Immature natural killer cell (primary cell): ENCODE measurements at regions not wholly inside any gene's neighbourhood (a gene's known extent, or its start where the extent isn't known, plus 50 kb on each side); places are given as distances from the start of the nearest gene placed in this dataset.

Experiments used
- DNase-seq, 3 donors: peaks; one replicate each; pipeline ENCODE4 v3.0.0; 2022; ENCODE audit warnings: mixed read lengths in 1 of 3
- H3K27ac Mint-ChIP-seq, 6 donors: one replicate each; pipeline ENCODE4 v1.8.0; 2020; ENCODE audit warnings: mixed read lengths in 6 of 6, mild to moderate bottlenecking in 5 of 6, inconsistent platforms in 4 of 6, moderate library complexity in 3 of 6
- H3K27me3 Mint-ChIP-seq, 3 donors: one replicate each; pipeline ENCODE4 v1.8.0; 2020 to 2021; ENCODE audit warnings: low read depth in 3 of 3, mild to moderate bottlenecking in 3 of 3, mixed read lengths in 3 of 3, moderate library complexity in 3 of 3, inconsistent platforms in 1 of 3
- H3K36me3 Mint-ChIP-seq, 3 donors: one replicate each; pipeline ENCODE4 v1.8.0; 2020; ENCODE audit warnings: mixed read lengths in 3 of 3, inconsistent platforms in 2 of 3, mild to moderate bottlenecking in 2 of 3
- H3K4me1 Mint-ChIP-seq, 2 donors: one replicate each; pipeline ENCODE4 v1.8.0; 2020; ENCODE audit warnings: inconsistent platforms in 2 of 2, mild to moderate bottlenecking in 2 of 2, mixed read lengths in 2 of 2, moderate library complexity in 1 of 2
- H3K4me3 Mint-ChIP-seq, 5 donors: one replicate each; pipeline ENCODE4 v1.8.0; 2020; ENCODE audit warnings: mild to moderate bottlenecking in 5 of 5, mixed read lengths in 5 of 5, inconsistent platforms in 3 of 5, moderate library complexity in 3 of 5
- H3K9me3 Mint-ChIP-seq, 6 donors: one replicate each; pipeline ENCODE4 v1.8.0; 2020; ENCODE audit warnings: mild to moderate bottlenecking in 6 of 6, mixed read lengths in 6 of 6, inconsistent platforms in 4 of 6, moderate library complexity in 3 of 6

DNA sequence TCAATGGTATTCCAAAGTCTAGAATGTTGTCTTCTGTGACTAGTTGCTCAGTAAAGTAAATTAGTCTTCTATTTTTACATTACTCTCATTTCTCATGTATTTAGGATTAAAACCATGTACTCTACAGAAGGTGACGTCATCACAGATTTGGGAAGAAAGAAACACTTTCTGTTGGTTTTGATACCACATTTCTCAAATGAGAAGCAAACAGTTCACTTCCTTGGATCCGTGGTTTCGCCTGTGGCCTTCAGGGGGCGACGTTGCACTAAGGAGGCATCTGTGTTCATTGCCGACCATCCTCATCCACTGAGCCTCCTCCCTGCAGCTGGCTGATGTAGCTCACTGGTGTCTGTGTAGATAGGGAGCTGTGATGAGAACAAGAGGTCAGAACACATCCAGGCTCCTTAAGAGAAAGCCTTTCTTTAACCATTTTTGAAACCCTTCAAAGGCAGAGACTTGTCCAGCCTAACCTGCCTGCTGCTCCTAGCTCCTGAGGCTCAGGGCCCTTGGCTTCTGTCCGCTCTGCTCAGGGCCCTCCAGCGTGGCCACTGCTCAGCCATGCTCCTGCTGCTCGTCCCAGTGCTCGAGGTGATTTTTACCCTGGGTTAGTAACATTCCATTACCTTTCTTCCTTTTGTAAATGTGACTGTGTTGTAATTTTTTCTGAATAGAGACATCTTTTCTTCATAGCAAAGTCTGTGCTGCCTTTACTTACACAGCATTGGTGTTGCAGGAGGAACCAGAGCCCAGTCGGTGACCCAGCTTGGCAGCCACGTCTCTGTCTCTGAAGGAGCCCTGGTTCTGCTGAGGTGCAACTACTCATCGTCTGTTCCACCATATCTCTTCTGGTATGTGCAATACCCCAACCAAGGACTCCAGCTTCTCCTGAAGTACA, 220.6 kb upstream of the OR4E1 start:
- DNase-seq = peak; percentile 25 to 42 (median 28)
- Mint-ChIP-seq H3K27ac (no peak overlapping the region), H3K4me1 (peaks cover 10 to 15% of the 10 kb centered on the region in 2 donors), H3K9me3 (no peaks in the 10 kb centered on the region), H3K27me3 (peaks cover 0 to 5% (median 3%) of the 10 kb centered on the region in 3 donors), H3K4me3 (no peak overlapping the region), H3K36me3 (no peaks in the 10 kb centered on the region)

- Mint-ChIP-seq H3K27me3 (peaks cover 2 to 8% (median 6%) of the 10 kb centered on the region in 3 donors), H3K4me1 (peaks cover 30 to 32% of the 10 kb centered on the region in 2 donors), H3K27ac (no peak overlapping the region), H3K9me3 (no peaks in the 10 kb centered on the region), H3K4me3 (no peak overlapping the region), H3K36me3 (no peaks in the 10 kb centered on the region)
- DNase-seq = no peak
Measured at GRCh38 chr14:21891921-21892320, 218.3 kb upstream of the OR4E1 start.

DNA sequence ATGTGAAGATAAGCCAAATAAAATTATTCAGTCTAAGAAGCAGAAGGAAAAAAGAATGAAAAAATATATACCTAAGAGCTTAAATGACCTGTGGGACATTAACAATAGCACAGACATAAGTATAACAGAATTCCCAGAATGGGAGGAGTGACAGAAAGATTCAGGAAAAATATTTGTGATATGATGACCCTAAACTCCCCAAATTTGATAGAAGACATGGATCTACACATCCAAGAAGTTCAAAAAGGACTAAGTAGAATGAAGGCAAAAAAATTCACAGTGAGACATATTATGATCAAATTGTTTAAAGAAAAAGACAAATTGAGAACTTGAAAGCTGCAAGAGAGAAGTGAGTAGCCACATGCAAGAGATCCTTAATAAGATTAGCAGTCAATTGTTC, 211.4 kb upstream of the OR4E1 start:
- Mint-ChIP-seq H3K36me3 (peaks cover 0 to 4% (median 0%) of the 10 kb centered on the region in 3 donors), H3K4me3 (no peak overlapping the region), H3K27ac (peak overlapping the region in 5 of 6 donors; percentile 14 to 53 (median 39)), H3K27me3 (peaks cover 3 to 5% (median 4%) of the 10 kb centered on the region in 3 donors), H3K4me1 (peaks cover 46 to 57% of the 10 kb centered on the region in 2 donors), H3K9me3 (peaks cover 0 to 8% (median 5%) of the 10 kb centered on the region in 6 donors)
- no peak for DNase-seq

DNA sequence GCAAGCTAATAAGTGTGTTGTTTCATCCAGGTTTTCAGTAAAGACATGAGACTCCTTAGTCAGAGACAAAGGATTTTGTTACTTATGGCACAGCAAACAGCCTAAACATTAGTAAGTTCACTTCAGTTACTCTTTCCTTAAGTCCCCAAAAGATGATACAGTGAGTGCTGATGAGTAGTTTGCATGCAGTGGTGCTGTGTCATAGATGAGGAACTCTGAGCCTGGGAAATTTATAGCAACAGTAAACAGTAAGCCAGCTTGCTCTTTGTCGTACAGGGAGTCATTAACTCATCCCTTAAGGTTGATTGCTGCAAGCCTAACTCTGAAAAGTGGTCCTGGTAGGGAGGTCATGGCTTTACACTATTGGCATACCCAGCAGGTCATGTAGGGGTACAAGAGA, 208.6 kb upstream of the OR4E1 start:
- Mint-ChIP-seq H3K27me3 (peaks cover 0 to 3% (median 0%) of the 10 kb centered on the region in 3 donors), H3K4me3 (no peak overlapping the region), H3K27ac (no peak overlapping the region), H3K4me1 (peaks cover 31 to 49% of the 10 kb centered on the region in 2 donors), H3K9me3 (peaks cover 0 to 8% (median 5%) of the 10 kb centered on the region in 6 donors), H3K36me3 (peaks cover 0 to 5% (median 4%) of the 10 kb centered on the region in 3 donors)
- no peak for DNase-seq

DNA sequence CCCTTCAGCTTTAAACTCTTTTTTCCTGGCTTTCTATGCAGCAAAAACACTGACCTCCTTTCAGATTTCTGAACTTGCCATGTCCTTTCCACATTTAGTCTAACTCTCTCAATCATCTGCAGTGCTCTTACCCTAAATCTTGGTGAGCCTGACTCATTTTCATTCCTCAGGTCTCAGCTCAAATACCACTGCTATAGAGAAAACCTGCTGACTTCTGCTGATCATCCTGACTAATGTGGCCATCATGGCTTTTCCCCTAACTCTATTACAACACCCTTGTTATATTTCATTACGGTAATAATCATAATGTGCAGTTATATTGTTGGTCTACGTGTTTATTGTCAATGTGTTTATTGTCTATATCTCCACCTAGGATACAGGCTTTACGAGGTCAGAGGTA, 207.3 kb upstream of the OR4E1 start:
- peaks cover 2 to 5% (median 4%) of the 10 kb centered on the region in 3 donors for H3K36me3 Mint-ChIP-seq
- peaks cover 0 to 8% (median 5%) of the 10 kb centered on the region in 6 donors for H3K9me3 Mint-ChIP-seq
- DNase-seq = no peak
- peaks cover 0 to 3% (median 0%) of the 10 kb centered on the region in 3 donors for H3K27me3 Mint-ChIP-seq
- peaks cover 36 to 58% of the 10 kb centered on the region in 2 donors for H3K4me1 Mint-ChIP-seq
- no peak overlapping the region for H3K4me3 Mint-ChIP-seq
- no peak overlapping the region for H3K27ac Mint-ChIP-seq

DNA sequence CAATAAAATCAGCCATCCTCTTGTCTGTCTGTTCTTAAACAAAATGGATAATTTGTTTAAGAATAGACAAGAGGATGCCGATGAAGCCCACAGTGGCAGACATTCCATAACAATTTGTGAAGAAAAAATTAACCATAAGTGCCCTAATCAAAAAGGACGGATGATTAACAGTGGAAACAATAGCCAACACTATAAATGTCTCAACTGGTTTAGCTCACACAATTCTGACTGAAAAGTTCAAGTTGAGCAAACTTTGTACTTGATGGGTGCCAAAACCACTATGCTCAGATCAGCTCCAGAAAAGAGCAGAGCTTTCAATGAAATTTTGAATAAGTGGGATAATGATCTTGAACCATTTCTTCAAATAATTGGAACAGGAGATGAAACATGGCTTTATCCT, 202.2 kb upstream of the OR4E1 start:
- peaks cover 56 to 77% of the 10 kb centered on the region in 2 donors for H3K4me1 Mint-ChIP-seq
- peak overlapping the region; percentile 50 to 90 (median 85) for H3K4me3 Mint-ChIP-seq
- H3K27me3 Mint-ChIP-seq = no peaks in the 10 kb centered on the region
- no peak for DNase-seq
- H3K36me3 Mint-ChIP-seq = peaks cover 0 to 10% (median 3%) of the 10 kb centered on the region in 3 donors
- no peaks in the 10 kb centered on the region for H3K9me3 Mint-ChIP-seq
- peak overlapping the region; percentile 81 to 97 (median 86) for H3K27ac Mint-ChIP-seq

- H3K27ac Mint-ChIP-seq = peak overlapping the region; percentile 81 to 97 (median 86)
- H3K4me3 Mint-ChIP-seq = peak overlapping the region; percentile 50 to 90 (median 85)
- DNase-seq = no peak
- peaks cover 4 to 10% (median 8%) of the 10 kb centered on the region in 3 donors for H3K36me3 Mint-ChIP-seq
- peaks cover 59 to 83% of the 10 kb centered on the region in 2 donors for H3K4me1 Mint-ChIP-seq
- H3K27me3 Mint-ChIP-seq = no peaks in the 10 kb centered on the region
- H3K9me3 Mint-ChIP-seq = peaks cover 0 to 5% (median 2%) of the 10 kb centered on the region in 6 donors
Measured at GRCh38 chr14:21874946-21875345, 201.3 kb upstream of the OR4E1 start.

DNA sequence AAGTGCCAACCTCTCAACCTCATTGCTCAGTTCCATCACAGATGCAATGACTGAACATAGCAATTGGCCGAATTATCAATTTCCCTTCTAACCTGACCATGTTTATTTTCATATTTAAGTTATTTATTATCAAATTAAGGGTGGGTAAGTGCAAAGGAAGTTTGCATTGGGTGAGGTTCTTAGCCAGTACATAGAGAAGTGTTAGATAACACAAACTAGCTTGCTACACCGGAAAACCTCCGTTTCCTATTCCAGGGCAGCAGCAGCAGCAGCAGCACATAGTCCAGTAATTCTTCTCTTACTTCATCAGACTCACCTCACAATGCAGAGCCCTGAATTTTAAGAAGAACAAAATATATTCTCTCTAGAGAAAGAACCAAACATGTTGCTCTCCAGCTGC, 200.5 kb upstream of the OR4E1 start:
- peaks cover 59 to 87% of the 10 kb centered on the region in 2 donors for H3K4me1 Mint-ChIP-seq
- peak overlapping the region; percentile 50 to 90 (median 85) for H3K4me3 Mint-ChIP-seq
- H3K36me3 Mint-ChIP-seq = peaks cover 4 to 10% (median 8%) of the 10 kb centered on the region in 3 donors
- peak overlapping the region; percentile 81 to 97 (median 86) for H3K27ac Mint-ChIP-seq
- peak; percentile 36 to 52 (median 47) for DNase-seq
- peaks cover 0 to 6% (median 2%) of the 10 kb centered on the region in 6 donors for H3K9me3 Mint-ChIP-seq
- H3K27me3 Mint-ChIP-seq = no peaks in the 10 kb centered on the region

- Mint-ChIP-seq H3K9me3 (peaks cover 0 to 6% (median 2%) of the 10 kb centered on the region in 6 donors), H3K4me1 (peaks cover 28 to 50% of the 10 kb centered on the region in 2 donors), H3K36me3 (peaks cover 4 to 5% (median 4%) of the 10 kb centered on the region in 3 donors), H3K4me3 (no peak overlapping the region), H3K27ac (no peak overlapping the region), H3K27me3 (no peaks in the 10 kb centered on the region)
- peak; percentile 51 to 58 (median 57) for DNase-seq
Measured at GRCh38 chr14:21868442-21869046, 194.9 kb upstream of the OR4E1 start.

- Mint-ChIP-seq H3K36me3 (peaks cover 0 to 4% (median 4%) of the 10 kb centered on the region in 3 donors), H3K4me1 (peaks cover 18 to 40% of the 10 kb centered on the region in 2 donors), H3K9me3 (peaks cover 0 to 6% (median 2%) of the 10 kb centered on the region in 6 donors), H3K4me3 (no peak overlapping the region), H3K27ac (no peak overlapping the region), H3K27me3 (peaks cover 0 to 3% (median 0%) of the 10 kb centered on the region in 3 donors)
- no peak for DNase-seq
Measured at GRCh38 chr14:21867541-21867940, 193.9 kb upstream of the OR4E1 start.

GRCh38 chr14:21866479-21866878, 192.9 kb upstream of the OR4E1 start:
- H3K9me3 Mint-ChIP-seq = peaks cover 0 to 6% (median 2%) of the 10 kb centered on the region in 6 donors
- DNase-seq = no peak
- no peak overlapping the region for H3K4me3 Mint-ChIP-seq
- H3K36me3 Mint-ChIP-seq = peaks cover 0 to 4% (median 4%) of the 10 kb centered on the region in 3 donors
- no peak overlapping the region for H3K27ac Mint-ChIP-seq
- H3K4me1 Mint-ChIP-seq = peaks cover 11 to 29% of the 10 kb centered on the region in 2 donors
- peaks cover 0 to 3% (median 1%) of the 10 kb centered on the region in 3 donors for H3K27me3 Mint-ChIP-seq

DNA sequence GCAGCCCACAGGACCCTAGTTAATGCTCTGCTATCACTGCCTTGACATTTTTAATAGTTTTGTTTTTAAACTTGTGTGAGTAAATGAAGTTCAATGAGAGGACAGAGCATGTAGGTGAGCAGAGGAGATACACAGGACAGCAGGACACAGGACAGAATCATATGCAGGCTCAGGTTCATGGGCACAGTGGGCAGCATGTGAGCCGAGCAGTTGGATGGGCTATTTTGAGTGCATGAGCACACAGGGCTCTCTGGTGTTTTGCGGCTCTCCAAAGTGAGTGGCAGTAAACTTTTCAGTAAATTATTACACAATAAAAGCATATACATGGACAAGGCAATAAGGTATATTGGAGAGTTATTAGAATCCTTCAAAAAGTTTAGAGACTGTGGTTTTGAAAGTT, 189.7 kb upstream of the OR4E1 start:
- Mint-ChIP-seq H3K4me1 (peaks cover 0 to 1% of the 10 kb centered on the region in 2 donors), H3K27ac (no peak overlapping the region), H3K27me3 (peaks cover 0 to 12% (median 3%) of the 10 kb centered on the region in 3 donors), H3K9me3 (no peaks in the 10 kb centered on the region), H3K36me3 (no peaks in the 10 kb centered on the region), H3K4me3 (no peak overlapping the region)
- DNase-seq = no peak

DNA sequence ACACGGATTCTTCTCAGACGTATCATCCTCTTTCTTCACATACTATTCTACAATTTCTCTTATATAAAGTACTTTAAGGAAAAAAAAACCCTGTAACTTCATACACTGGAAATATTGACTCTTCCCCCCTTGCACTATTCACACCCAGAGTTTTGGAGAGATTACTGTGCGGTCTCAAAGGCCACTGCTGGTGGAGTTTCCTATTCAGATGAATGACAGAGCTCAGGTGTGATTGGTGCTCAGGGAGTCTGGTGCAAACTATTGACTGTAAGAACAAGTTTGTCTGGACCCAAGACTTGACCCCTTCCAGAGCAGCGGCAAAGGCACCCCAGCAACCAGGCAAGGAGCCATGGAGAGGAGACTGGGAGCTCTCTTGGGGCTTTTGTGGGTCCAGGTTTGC, 187.5 kb upstream of the OR4E1 start:
- no peak overlapping the region for H3K4me3 Mint-ChIP-seq

DNA sequence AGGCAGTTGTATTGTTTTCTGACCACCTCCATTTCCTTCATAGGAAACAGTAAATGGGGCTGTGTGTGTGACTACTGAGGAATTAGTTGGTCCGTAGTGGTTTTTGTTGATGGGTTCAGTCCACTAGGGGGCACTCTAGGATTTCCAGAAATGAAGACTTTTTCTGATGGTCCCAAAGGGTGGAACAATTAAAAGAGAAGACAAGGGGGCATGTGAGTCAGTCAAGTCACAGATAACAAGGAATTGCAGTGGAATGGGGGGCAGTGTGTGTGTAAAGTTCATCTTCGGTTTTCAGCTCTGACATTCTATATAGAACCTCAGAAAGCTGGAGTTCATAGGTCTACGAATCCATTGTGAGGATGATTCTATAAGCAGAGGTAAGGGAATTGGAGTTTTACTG, 186.6 kb upstream of the OR4E1 start:
- Mint-ChIP-seq H3K27ac (no peak overlapping the region), H3K4me3 (no peak overlapping the region), H3K9me3 (no peaks in the 10 kb centered on the region), H3K36me3 (no peaks in the 10 kb centered on the region), H3K27me3 (peaks cover 0 to 14% (median 3%) of the 10 kb centered on the region in 3 donors), H3K4me1 (no peaks in the 10 kb centered on the region)
- peak; percentile 18 to 37 (median 35) for DNase-seq

More for the DNA sequence above, 187.5 kb upstream of the OR4E1 start:
- H3K4me1 Mint-ChIP-seq = no peaks in the 10 kb centered on the region
- DNase-seq = no peak
- peaks cover 0 to 12% (median 3%) of the 10 kb centered on the region in 3 donors for H3K27me3 Mint-ChIP-seq
- H3K36me3 Mint-ChIP-seq = no peaks in the 10 kb centered on the region
- no peaks in the 10 kb centered on the region for H3K9me3 Mint-ChIP-seq
- H3K27ac Mint-ChIP-seq = no peak overlapping the region
